Natural killer cell (primary cell): ENCODE measurements at regions not wholly inside any gene's neighbourhood (a gene's known extent, or its start where the extent isn't known, plus 50 kb on each side); places are given as distances from the start of the nearest gene placed in this dataset.

Experiments used
- ATAC-seq, 3 donors: fragments of 150-1000 bp in 2 of 3; fragments of 200-7000 bp in 1 of 3; cut with Tn5 transposase; 1 replicate in 1 of 3; 2 replicates in 2 of 3; pipeline ENCODE4 v1.10.0; 2021; ENCODE audit warnings: mild to moderate bottlenecking in 2 of 3, moderate library complexity in 2 of 3
- DNase-seq, 2 donors: peaks; one replicate each; pipeline versions ENCODE4 v3.0.0 to v3.0.0-alpha.2; 2013 to 2021; ENCODE audit warnings: mixed read lengths in 1 of 2
- H3K27ac ChIP-seq: one replicate; pipeline ENCODE4 v1.5.1; 2013; ENCODE audit warnings: mild to moderate bottlenecking, low read length
- H3K27me3 ChIP-seq: one replicate; pipeline ENCODE4 v1.6.1; 2013; ENCODE audit warnings: low read length; ENCODE audit not compliant: control insufficient read depth, insufficient read depth
- H3K36me3 ChIP-seq: one replicate; pipeline ENCODE4 v1.6.1; 2013; ENCODE audit warnings: low read length; ENCODE audit not compliant: control insufficient read depth, insufficient read depth
- H3K4me1 ChIP-seq: one replicate; pipeline ENCODE4 v1.6.1; 2013; ENCODE audit warnings: low read length; ENCODE audit not compliant: control insufficient read depth, insufficient read depth
- H3K4me3 ChIP-seq: one replicate; pipeline ENCODE4 v1.5.1; 2013; ENCODE audit warnings: low read length
- H3K9me3 ChIP-seq: one replicate; pipeline ENCODE4 v1.6.1; 2013; ENCODE audit warnings: low read length; ENCODE audit not compliant: control insufficient read depth, insufficient read depth
- H3K27ac Mint-ChIP-seq, 2 donors: one replicate each; pipeline ENCODE4 v1.8.0; 2022; ENCODE audit warnings: mild to moderate bottlenecking in 2 of 2, mixed read lengths in 2 of 2, moderate library complexity in 1 of 2
- H3K27me3 Mint-ChIP-seq, 2 donors: one replicate each; pipeline ENCODE4 v1.8.0; 2022; ENCODE audit warnings: low read depth in 2 of 2, mixed read lengths in 2 of 2
- H3K36me3 Mint-ChIP-seq: one replicate; pipeline ENCODE4 v1.8.0; 2022; ENCODE audit warnings: mixed read lengths
- H3K4me1 Mint-ChIP-seq, 2 donors: one replicate each; pipeline ENCODE4 v1.8.0; 2022; ENCODE audit warnings: mixed read lengths in 2 of 2
- H3K4me3 Mint-ChIP-seq: one replicate; pipeline ENCODE4 v1.8.0; 2022; ENCODE audit warnings: mild to moderate bottlenecking, moderate library complexity, mixed read lengths
- H3K9me3 Mint-ChIP-seq, 2 donors: one replicate each; pipeline ENCODE4 v1.8.0; 2022; ENCODE audit warnings: mixed read lengths in 2 of 2
- WGBS: methylation state at CpG from one replicate; pipeline ENCODE4 v1.1.7; 2013; ENCODE audit warnings: missing lambda C conversion rate; ENCODE audit not compliant: insufficient coverage; 5-methylcytosine and 5-hydroxymethylcytosine counted together
- intact Hi-C: fragments of 100-400 bp; cut with micrococcal nuclease; formaldehyde crosslinking; loops from one replicate; pipeline ENCODE4 v1.14.2; 2022
- TF ChIP-seq, protein P1 (sequence below): fragments of 200-600 bp; IDR thresholded peaks from one replicate; pipeline ENCODE4 v1.8.0; 2022; ENCODE audit warnings: antibody characterized with exemption

DNA sequence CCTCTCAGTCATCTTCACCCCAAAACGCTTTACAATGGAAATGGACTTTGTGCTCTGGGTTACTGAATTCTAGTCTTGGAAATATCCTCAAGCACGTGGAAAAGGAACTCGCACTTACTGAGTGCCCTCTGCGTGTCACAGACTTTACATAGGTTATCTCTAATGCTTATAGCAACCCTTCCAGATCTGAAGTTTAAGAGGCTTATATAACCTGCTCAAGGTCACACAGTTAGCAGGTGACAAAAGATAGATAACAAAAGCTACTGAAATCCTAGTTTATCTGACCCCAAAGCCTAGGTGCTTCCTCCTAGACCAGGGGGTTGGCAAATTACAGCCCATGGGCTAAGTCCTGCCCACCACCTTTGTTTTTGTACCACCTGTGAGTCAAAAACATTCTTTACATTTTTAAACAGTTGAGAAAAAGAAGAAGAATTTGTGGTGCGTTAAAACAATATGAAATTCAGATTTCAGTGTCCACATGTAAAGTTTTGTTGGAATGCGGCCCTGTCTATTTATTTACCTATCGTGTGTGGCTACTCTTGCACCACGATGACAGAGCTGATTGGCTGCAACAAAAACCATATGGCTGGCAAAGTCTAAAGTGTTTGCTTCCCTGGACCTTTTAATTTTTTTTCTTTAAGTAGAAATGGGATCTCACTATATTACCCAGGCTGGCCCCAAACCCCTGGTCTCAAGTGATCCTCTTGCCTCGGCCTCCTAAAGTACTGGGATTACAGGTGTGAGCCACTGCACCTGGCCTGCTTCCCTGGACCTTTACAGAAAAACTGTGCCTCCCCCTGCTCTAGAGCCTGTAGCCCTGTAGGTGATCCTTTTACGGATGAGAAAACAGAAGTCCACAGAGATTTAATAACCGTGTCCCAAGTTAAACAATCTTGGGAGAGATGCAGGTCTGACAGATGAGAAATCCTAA lies 110.2 kb upstream of the RREB1 start:
- H3K4me1 ChIP-seq, result no peaks in the 10 kb centered on the region
- no peak for DNase-seq
- no peaks in the 10 kb centered on the region for H3K36me3 ChIP-seq
- H3K9me3 ChIP-seq, result no peaks in the 10 kb centered on the region
- H3K27me3 ChIP-seq, result no peaks in the 10 kb centered on the region
- Mint-ChIP-seq H3K36me3 (no peaks in the 10 kb centered on the region), H3K27me3 (no peaks in the 10 kb centered on the region), H3K4me1 (no peaks in the 10 kb centered on the region), H3K4me3 (no peak overlapping the region), H3K9me3 (no peaks in the 10 kb centered on the region), H3K27ac (no peak overlapping the region)
- TF ChIP-seq, protein P1, sequence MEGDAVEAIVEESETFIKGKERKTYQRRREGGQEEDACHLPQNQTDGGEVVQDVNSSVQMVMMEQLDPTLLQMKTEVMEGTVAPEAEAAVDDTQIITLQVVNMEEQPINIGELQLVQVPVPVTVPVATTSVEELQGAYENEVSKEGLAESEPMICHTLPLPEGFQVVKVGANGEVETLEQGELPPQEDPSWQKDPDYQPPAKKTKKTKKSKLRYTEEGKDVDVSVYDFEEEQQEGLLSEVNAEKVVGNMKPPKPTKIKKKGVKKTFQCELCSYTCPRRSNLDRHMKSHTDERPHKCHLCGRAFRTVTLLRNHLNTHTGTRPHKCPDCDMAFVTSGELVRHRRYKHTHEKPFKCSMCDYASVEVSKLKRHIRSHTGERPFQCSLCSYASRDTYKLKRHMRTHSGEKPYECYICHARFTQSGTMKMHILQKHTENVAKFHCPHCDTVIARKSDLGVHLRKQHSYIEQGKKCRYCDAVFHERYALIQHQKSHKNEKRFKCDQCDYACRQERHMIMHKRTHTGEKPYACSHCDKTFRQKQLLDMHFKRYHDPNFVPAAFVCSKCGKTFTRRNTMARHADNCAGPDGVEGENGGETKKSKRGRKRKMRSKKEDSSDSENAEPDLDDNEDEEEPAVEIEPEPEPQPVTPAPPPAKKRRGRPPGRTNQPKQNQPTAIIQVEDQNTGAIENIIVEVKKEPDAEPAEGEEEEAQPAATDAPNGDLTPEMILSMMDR, result no peak
- intact Hi-C loops, result no loop called here
- no peak overlapping the region for H3K4me3 ChIP-seq
- no peak for ATAC-seq
- no peak overlapping the region for H3K27ac ChIP-seq
- 90% methylated on average over 11 of the region's 11 CpGs for WGBS

DNA sequence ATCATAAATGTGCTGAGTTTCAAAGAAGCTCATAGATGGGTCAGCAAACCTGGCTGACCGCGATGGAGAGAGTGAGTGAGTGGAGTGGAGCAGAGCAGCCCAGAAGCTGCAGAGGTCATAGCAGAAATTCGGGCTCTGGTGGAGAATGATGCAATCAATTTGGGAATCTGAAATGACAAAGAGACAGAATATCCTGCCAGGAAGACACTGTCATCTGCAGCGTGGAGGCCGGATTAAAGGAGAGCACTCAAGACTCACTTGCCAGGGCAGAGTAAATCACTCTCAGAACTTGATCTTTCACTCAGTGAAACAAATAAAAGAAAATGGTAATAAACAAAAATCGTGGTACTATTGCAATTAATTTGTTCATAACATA lies 109.6 kb upstream of the RREB1 start:
- Histone ChIP-seq H3K27me3 (no peaks in the 10 kb centered on the region), H3K4me3 (no peak overlapping the region), H3K4me1 (no peaks in the 10 kb centered on the region), H3K9me3 (no peaks in the 10 kb centered on the region), H3K36me3 (no peaks in the 10 kb centered on the region), H3K27ac (no peak overlapping the region)
- H3K36me3 Mint-ChIP-seq, result no peaks in the 10 kb centered on the region
- no peaks in the 10 kb centered on the region for H3K4me1 Mint-ChIP-seq
- H3K27ac Mint-ChIP-seq, result no peak overlapping the region
- 89% methylated on average over 5 of the region's 6 CpGs for WGBS
- no peaks in the 10 kb centered on the region for H3K27me3 Mint-ChIP-seq
- ATAC-seq (no peak), DNase-seq (no peak)
- no peaks in the 10 kb centered on the region for H3K9me3 Mint-ChIP-seq
- no peak overlapping the region for H3K4me3 Mint-ChIP-seq
- TF ChIP-seq, protein P1, result no peak
- intact Hi-C loops, result no loop called here

DNA sequence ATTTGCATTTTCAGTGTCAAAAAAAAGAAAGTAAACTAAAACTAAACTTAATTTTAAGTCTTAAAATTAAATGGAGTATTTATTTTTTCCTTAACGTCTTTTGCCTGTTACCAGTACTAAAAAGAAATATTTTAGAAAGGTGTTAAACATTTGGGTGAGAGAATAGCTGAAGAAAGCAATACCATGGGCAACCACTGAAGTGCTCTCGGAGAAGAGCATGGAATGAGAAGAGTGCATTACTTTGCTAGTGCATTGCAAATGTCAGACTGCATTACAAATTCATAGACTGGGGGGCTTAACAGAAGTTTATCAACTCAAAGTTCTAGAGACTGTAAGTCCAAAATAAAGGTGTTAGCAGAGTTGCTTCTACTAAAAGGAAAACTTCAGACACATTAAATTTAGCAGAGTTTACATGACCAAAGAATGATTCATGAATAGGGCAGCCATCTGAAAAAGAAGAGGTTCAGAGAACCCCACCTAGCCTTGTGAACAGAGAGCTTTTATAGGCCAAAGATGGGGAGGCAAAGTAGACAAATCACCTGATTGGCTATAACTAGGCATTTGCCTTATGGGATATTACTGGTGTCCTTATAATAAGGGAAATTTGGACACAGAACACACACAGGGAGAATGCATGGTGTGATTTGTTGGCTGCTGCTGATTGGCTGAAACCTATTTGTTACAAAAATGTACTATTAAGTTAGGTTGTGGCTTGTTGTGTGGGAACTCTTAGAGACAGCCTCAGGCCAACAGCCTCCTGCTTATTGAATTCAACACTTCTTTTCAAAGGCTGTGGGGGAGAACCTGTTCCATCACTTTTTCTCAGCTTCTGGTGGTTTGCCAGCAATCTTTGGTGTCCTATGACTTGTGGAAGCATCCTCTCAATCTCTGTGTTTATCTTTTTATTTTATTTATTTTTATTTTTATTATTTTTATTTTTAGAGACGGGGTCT lies 106.7 kb upstream of the RREB1 start:
- Histone ChIP-seq H3K36me3 (no peaks in the 10 kb centered on the region), H3K9me3 (no peaks in the 10 kb centered on the region), H3K4me3 (no peak overlapping the region), H3K27ac (no peak overlapping the region), H3K27me3 (no peaks in the 10 kb centered on the region), H3K4me1 (no peaks in the 10 kb centered on the region)
- intact Hi-C loops, result no loop called here
- Mint-ChIP-seq H3K9me3 (no peaks in the 10 kb centered on the region), H3K36me3 (no peaks in the 10 kb centered on the region), H3K27ac (no peak overlapping the region), H3K4me3 (no peak overlapping the region), H3K27me3 (peaks cover 4 to 15% of the 10 kb centered on the region in 2 donors), H3K4me1 (no peaks in the 10 kb centered on the region)
- ATAC-seq (no peak), DNase-seq (no peak)
- WGBS, result 92% methylated on average over 2 of the region's 3 CpGs
- TF ChIP-seq, protein P1, result no peak
